ENCODE measurements at regions not wholly inside any gene's neighbourhood (a gene's known extent, or its start where the extent isn't known, plus 50 kb on each side); places are given as distances from the start of the nearest gene placed in this dataset.

GRCh38 chrX:40827331-40827730 lies 92.0 kb upstream of the MED14 start:
- no peaks in the 10 kb centered on the region for H3K36me3 ChIP-seq
- H3K27ac ChIP-seq = no peak overlapping the region
- H3K9me3 ChIP-seq = no peaks in the 10 kb centered on the region
- no peak for ATAC-seq
- H3K4me1 ChIP-seq = no peaks in the 10 kb centered on the region
- no peak overlapping the region for H3K4me3 ChIP-seq
- TF ChIP-seq CTCF (IDR thresholded peaks at IDR 0.05) = no peak
- TF ChIP-seq POLR2AphosphoS5 (IDR thresholded peaks at IDR 0.05) = no peak
- TF ChIP-seq EP300 (IDR thresholded peaks at IDR 0.05) = no peak
- no peak for TF ChIP-seq POLR2A (IDR thresholded peaks at IDR 0.05)
- 93% methylated on average over 2 of the region's 4 CpGs; no CpG with 5 or more reads in 1 of the 2 donors for WGBS, 2 donors (ENCODE audit: low coverage in 1 of 2)
- H3K27me3 ChIP-seq = no peaks in the 10 kb centered on the region

- H3K9me3 ChIP-seq = no peaks in the 10 kb centered on the region
- WGBS, 2 donors (ENCODE audit: low coverage in 1 of 2) = no CpG with 5 or more reads among the region's 12 CpGs
- H3K4me1 ChIP-seq = no peaks in the 10 kb centered on the region
- no peak overlapping the region for H3K4me3 ChIP-seq
- no peak overlapping the region for H3K27ac ChIP-seq
- H3K27me3 ChIP-seq = no peaks in the 10 kb centered on the region
- TF ChIP-seq CTCF (IDR thresholded peaks at IDR 0.05) (no peak), POLR2A (IDR thresholded peaks at IDR 0.05) (no peak), EP300 (IDR thresholded peaks at IDR 0.05) (no peak), POLR2AphosphoS5 (IDR thresholded peaks at IDR 0.05) (no peak)
- no peak for ATAC-seq
- no peaks in the 10 kb centered on the region for H3K36me3 ChIP-seq
Observed at GRCh38 chrX:40831750-40832149, 96.4 kb upstream of the MED14 start.

GRCh38 chrX:40832723-40833122 lies 97.4 kb upstream of the MED14 start:
- Histone ChIP-seq H3K36me3 (no peaks in the 10 kb centered on the region), H3K4me3 (no peak overlapping the region), H3K27me3 (no peaks in the 10 kb centered on the region), H3K9me3 (no peaks in the 10 kb centered on the region), H3K4me1 (no peaks in the 10 kb centered on the region), H3K27ac (no peak overlapping the region)
- no peak for ATAC-seq
- TF ChIP-seq POLR2AphosphoS5 (IDR thresholded peaks at IDR 0.05) (no peak), CTCF (IDR thresholded peaks at IDR 0.05) (no peak), EP300 (IDR thresholded peaks at IDR 0.05) (no peak), POLR2A (IDR thresholded peaks at IDR 0.05) (no peak)
- WGBS, 2 donors (ENCODE audit: low coverage in 1 of 2) = 80% methylated on average over 1 of the region's 39 CpGs; no CpG with 5 or more reads in 1 of the 2 donors

- Histone ChIP-seq H3K27me3 (no peaks in the 10 kb centered on the region), H3K9me3 (no peaks in the 10 kb centered on the region), H3K27ac (no peak overlapping the region), H3K4me3 (no peak overlapping the region), H3K36me3 (no peaks in the 10 kb centered on the region), H3K4me1 (no peaks in the 10 kb centered on the region)
- TF ChIP-seq POLR2AphosphoS5 (IDR thresholded peaks at IDR 0.05) = no peak
- TF ChIP-seq EP300 (IDR thresholded peaks at IDR 0.05) = no peak
- TF ChIP-seq POLR2A (IDR thresholded peaks at IDR 0.05) = no peak
- TF ChIP-seq CTCF (IDR thresholded peaks at IDR 0.05) = no peak
- WGBS, 2 donors (ENCODE audit: low coverage in 1 of 2) = 83% methylated on average over 8 of the region's 33 CpGs; no CpG with 5 or more reads in 1 of the 2 donors
- no peak for ATAC-seq
Observed at GRCh38 chrX:40834225-40834624, 98.9 kb upstream of the MED14 start.

GRCh38 chrX:40835526-40835925 lies 100.2 kb upstream of the MED14 start:
- Histone ChIP-seq H3K27ac (no peak overlapping the region), H3K9me3 (no peaks in the 10 kb centered on the region), H3K4me3 (no peak overlapping the region), H3K36me3 (no peaks in the 10 kb centered on the region), H3K27me3 (no peaks in the 10 kb centered on the region), H3K4me1 (no peaks in the 10 kb centered on the region)
- 83% methylated on average over 3 of the region's 7 CpGs; no CpG with 5 or more reads in 1 of the 2 donors for WGBS, 2 donors (ENCODE audit: low coverage in 1 of 2)
- no peak for ATAC-seq
- no peak for TF ChIP-seq EP300 (IDR thresholded peaks at IDR 0.05)
- TF ChIP-seq POLR2AphosphoS5 (IDR thresholded peaks at IDR 0.05) = no peak
- TF ChIP-seq POLR2A (IDR thresholded peaks at IDR 0.05) = no peak
- no peak for TF ChIP-seq CTCF (IDR thresholded peaks at IDR 0.05)

All from gastroesophageal sphincter (tissue), 4 donors.